HL-60 (cell line): ENCODE measurements at regions not wholly inside any gene's neighbourhood (a gene's known extent, or its start where the extent isn't known, plus 50 kb on each side); places are given as distances from the start of the nearest gene placed in this dataset.

Source experiments
- CTCF ChIP-seq: IDR thresholded peaks from one replicate; pipeline ENCODE4 v1.5.1; 2011; ENCODE audit warnings: low read length, control low read depth, inconsistent platforms; ENCODE audit not compliant: insufficient read depth
- GABPA ChIP-seq: IDR thresholded peaks from 2 replicates; pipeline ENCODE4 v1.6.1; 2012; ENCODE audit warnings: low read depth
- POLR2AphosphoS5 ChIP-seq: IDR thresholded peaks from 2 replicates; pipeline ENCODE4 v1.6.1; 2012; ENCODE audit warnings: low read depth
- REST ChIP-seq: IDR thresholded peaks from 2 replicates; pipeline ENCODE4 v1.6.1; 2012; ENCODE audit warnings: low read depth; ENCODE audit not compliant: insufficient replicate concordance
- SPI1 ChIP-seq: IDR thresholded peaks from 2 replicates; pipeline ENCODE4 v1.6.1; 2012; ENCODE audit warnings: low read depth, mild to moderate bottlenecking, borderline replicate concordance

- TF ChIP-seq CTCF (no peak), REST (no peak), POLR2AphosphoS5 (no peak), SPI1 (no peak), GABPA (no peak)
Observed at GRCh38 chr4:93960916-93961315, 132.4 kb downstream of the ATOH1 start.
